A549 (cell line): ENCODE measurements at regions not wholly inside any gene's neighbourhood (a gene's known extent, or its start where the extent isn't known, plus 50 kb on each side); places are given as distances from the start of the nearest gene placed in this dataset.

ENCODE experiments used
- ATAC-seq, 2 experiments: fragments of 200-7000 bp in 1 of 2; fragments of >200 bp in 1 of 2; cut with Nextera tagmentation in 1 of 2; cut with Tn5 transposase in 1 of 2; 3 replicates each; pipeline versions ENCODE4 v1.8.0 to v1.9.1; 2018 to 2020; ENCODE audit warnings: mild to moderate bottlenecking in 1 of 2, moderate library complexity in 1 of 2
- CTCF ChIA-PET: fragments of 300-600 bp; sonication (Branson Sonifier 250); formaldehyde crosslinking; extraction: SDS; loops from one replicate; lab custom pipeline; 2021; ENCODE audit warnings: antibody characterized with exemption, inconsistent platforms; lab: Yijun Ruan, JAX
- POLR2A ChIA-PET: fragments of 350-600 bp; formaldehyde crosslinking; extraction: SDS; loops from one replicate; lab custom pipeline; 2021; ENCODE audit warnings: antibody characterized with exemption, inconsistent platforms; lab: Yijun Ruan, JAX
- DNase-seq, 2 experiments: peaks; one replicate each; pipeline versions ENCODE4 v3.0.0 to v3.0.0-alpha.2; 2011 to 2016; ENCODE audit warnings: low read depth in 1 of 2, low spot score in 1 of 2
- FAIRE-seq: peaks from 2 replicates; lab custom pipeline; 2011; peaks lifted over from hg19 to GRCh38; lab: Jason Lieb, UNC
- H3K27ac ChIP-seq, 2 experiments: fragments of >200 bp; sonication (Bioruptor Twin); formaldehyde crosslinking; 3 replicates each; pipeline ENCODE4 v1.5.1; 2016 to 2017
- H3K4me1 ChIP-seq: fragments of >200 bp; sonication (Bioruptor Twin); formaldehyde crosslinking; 3 replicates; pipeline ENCODE4 v1.6.1; 2016
- H3K4me2 ChIP-seq: fragments of >200 bp; sonication (Bioruptor Twin); formaldehyde crosslinking; 3 replicates; pipeline ENCODE4 v1.6.1; 2016
- H3K4me3 ChIP-seq: fragments of >200 bp; sonication (Bioruptor Twin); formaldehyde crosslinking; 3 replicates; pipeline ENCODE4 v1.5.1; 2016
- H3K9me3 ChIP-seq: fragments of >200 bp; sonication (Bioruptor Twin); formaldehyde crosslinking; 3 replicates; pipeline ENCODE4 v1.6.1; 2016
- BCL3 ChIP-seq: fragments of >200 bp; sonication (Bioruptor Twin); formaldehyde crosslinking; IDR thresholded peaks from 3 replicates; pipeline ENCODE4 v1.6.1; 2016
- CHD2 ChIP-seq: fragments of 150-350 bp; IDR thresholded peaks from 2 replicates; pipeline ENCODE4 v1.6.1; 2014; ENCODE audit warnings: low read length; ENCODE audit not compliant: partially characterized antibody
- CHD4 ChIP-seq: fragments of 200-600 bp; sonication (generic); IDR thresholded peaks from 2 replicates; pipeline ENCODE4 v1.6.1; 2016; ENCODE audit warnings: antibody characterized with exemption, mild to moderate bottlenecking, borderline replicate concordance
- CTCF ChIP-seq: fragments of >200 bp; sonication (Bioruptor Twin); formaldehyde crosslinking; IDR thresholded peaks from 3 replicates; pipeline ENCODE4 v1.5.1; 2016
- E2F6 ChIP-seq: IDR thresholded peaks from 2 replicates; pipeline ENCODE4 v1.6.1; 2012; ENCODE audit warnings: low read depth, borderline replicate concordance
- EHF ChIP-seq: fragments of 250-450 bp; sonication (Bioruptor Pico); IDR thresholded peaks from 2 replicates; pipeline ENCODE4 v1.5.0; 2020; ENCODE audit warnings: mild to moderate bottlenecking
- ESRRA ChIP-seq: fragments of 150-350 bp; IDR thresholded peaks from 2 replicates; pipeline ENCODE4 v1.6.1; 2014; ENCODE audit warnings: mild to moderate bottlenecking, low read length, borderline replicate concordance
- FOSB ChIP-seq: fragments of 250-450 bp; sonication (Bioruptor Pico); IDR thresholded peaks from 2 replicates; pipeline ENCODE4 v1.5.0; 2020; ENCODE audit warnings: mild to moderate bottlenecking, moderate library complexity
- FOSL2 ChIP-seq, 2 experiments: fragments of 450-650 bp in 1 of 2; fragments of >200 bp in 1 of 2; sonication (Bioruptor Twin) in 1 of 2; formaldehyde crosslinking; IDR thresholded peaks; 2 replicates each; pipeline versions ENCODE4 v1.5.0 to v1.6.1; 2016 to 2020; ENCODE audit warnings: mild to moderate bottlenecking in 1 of 2, moderate library complexity in 1 of 2
- GATA3 ChIP-seq: IDR thresholded peaks from 2 replicates; pipeline ENCODE4 v1.6.1; 2012; ENCODE audit warnings: borderline replicate concordance
- HOXA7 ChIP-seq: fragments of 250-450 bp; sonication (Bioruptor Pico); IDR thresholded peaks from 2 replicates; pipeline ENCODE4 v1.5.0; 2020; ENCODE audit warnings: mild to moderate bottlenecking, moderate library complexity
- JUNB ChIP-seq: fragments of >200 bp; sonication (Bioruptor Twin); formaldehyde crosslinking; IDR thresholded peaks from 2 replicates; pipeline ENCODE4 v1.6.1; 2016
- KDM1A ChIP-seq: fragments of 200-600 bp; sonication (generic); IDR thresholded peaks from 2 replicates; pipeline ENCODE4 v1.6.1; 2016; ENCODE audit warnings: low read depth, mild to moderate bottlenecking
- NR3C1 ChIP-seq: fragments of >200 bp; sonication (Bioruptor Twin); formaldehyde crosslinking; IDR thresholded peaks from 3 replicates; pipeline ENCODE4 v1.6.1; 2017
- POLR2A ChIP-seq: IDR thresholded peaks from 2 replicates; pipeline ENCODE4 v1.6.1; 2012; ENCODE audit warnings: mild to moderate bottlenecking, low read length
- POLR2AphosphoS2 ChIP-seq: conservative IDR thresholded peaks from 2 replicates; pipeline ENCODE4 v1.6.1; 2012; ENCODE audit warnings: low read length, improper control_type of control experiment, inconsistent platforms
- RAD21 ChIP-seq, 2 experiments: fragments of >200 bp in 1 of 2; sonication (Bioruptor Twin) in 1 of 2; formaldehyde crosslinking in 1 of 2; IDR thresholded peaks in 1 of 2; conservative IDR thresholded peaks in 1 of 2; 2 replicates in 1 of 2; 3 replicates in 1 of 2; pipeline ENCODE4 v1.6.1; 2012 to 2018; ENCODE audit warnings: inconsistent platforms in 1 of 2
- RARB ChIP-seq: fragments of 250-450 bp; sonication (Bioruptor Pico); IDR thresholded peaks from 2 replicates; pipeline ENCODE4 v1.8.0; 2021; ENCODE audit warnings: mild to moderate bottlenecking, moderate library complexity
- RCOR1 ChIP-seq: fragments of 150-350 bp; IDR thresholded peaks from 2 replicates; pipeline ENCODE4 v1.6.1; 2014; ENCODE audit warnings: antibody characterized with exemption, low read length, low read depth
- RFX5 ChIP-seq: fragments of 450-650 bp; IDR thresholded peaks from 2 replicates; pipeline ENCODE4 v1.7.1; 2014; ENCODE audit warnings: antibody characterized with exemption, mild to moderate bottlenecking, moderate library complexity
- ZC3H11A ChIP-seq: fragments of 450-650 bp; IDR thresholded peaks from 2 replicates; pipeline ENCODE4 v1.6.1; 2014; ENCODE audit warnings: antibody characterized with exemption, mild to moderate bottlenecking
- ZFP36 ChIP-seq: fragments of 450-650 bp; IDR thresholded peaks from 2 replicates; pipeline ENCODE4 v1.6.1; 2014; ENCODE audit warnings: borderline replicate concordance; ENCODE audit not compliant: partially characterized antibody
- ZSCAN20 ChIP-seq: fragments of 250-450 bp; sonication (Bioruptor Pico); IDR thresholded peaks from 2 replicates; pipeline ENCODE4 v1.8.0; 2022; ENCODE audit warnings: mild to moderate bottlenecking, moderate library complexity
- WGBS: methylation state at CpG from one replicate; pipeline ENCODE4 v1.1.6; 2017; ENCODE audit errors: missing lambda C conversion rate; 5-methylcytosine and 5-hydroxymethylcytosine counted together
- TF ChIP-seq, protein P1 (sequence below): fragments of 250-450 bp; sonication (Bioruptor Pico); IDR thresholded peaks from 2 replicates; pipeline ENCODE4 v1.5.0; 2020; ENCODE audit warnings: low read depth, mild to moderate bottlenecking, moderate library complexity
- TF ChIP-seq, protein P2 (sequence below): IDR thresholded peaks from 2 replicates; pipeline ENCODE4 v1.6.1; 2012
- TF ChIP-seq, protein P3 (sequence below): IDR thresholded peaks from 2 replicates; pipeline ENCODE4 v1.6.1; 2012

DNA sequence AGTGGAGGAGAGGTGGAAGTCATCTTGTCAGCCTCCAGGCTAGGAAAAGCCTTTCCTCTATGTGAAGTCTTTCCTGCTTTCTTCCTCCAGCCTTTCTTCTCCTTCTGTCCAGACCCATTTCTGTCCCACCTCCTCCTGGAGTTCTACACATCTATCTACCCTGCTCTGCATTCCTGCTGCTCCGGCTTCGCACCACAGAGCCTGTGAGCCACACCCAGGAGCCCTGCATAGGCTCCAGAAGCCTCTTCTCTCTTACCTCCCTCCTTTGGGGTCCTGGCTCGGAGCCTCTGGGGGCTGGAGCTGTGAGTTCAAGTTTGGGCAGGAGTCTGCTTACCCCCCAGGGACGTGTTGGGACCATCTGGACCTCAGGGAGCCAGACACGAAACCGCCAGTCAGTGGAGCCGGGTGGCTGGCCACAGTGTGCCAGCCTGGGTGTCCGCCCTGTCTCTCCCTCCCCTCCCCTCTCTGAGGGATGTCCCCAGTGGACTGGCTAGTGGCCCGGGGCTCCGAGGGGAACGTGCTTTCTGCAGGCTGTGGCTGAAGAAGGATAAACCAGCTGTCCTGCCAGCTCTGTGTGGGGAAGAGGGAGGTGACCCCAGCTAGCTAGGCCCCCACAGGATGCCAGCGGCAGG lies 99.2 kb downstream of the VEGFA start (continued):
- no peak for TF ChIP-seq EHF
- TF ChIP-seq, all 56 proteins: peak for 0

DNA sequence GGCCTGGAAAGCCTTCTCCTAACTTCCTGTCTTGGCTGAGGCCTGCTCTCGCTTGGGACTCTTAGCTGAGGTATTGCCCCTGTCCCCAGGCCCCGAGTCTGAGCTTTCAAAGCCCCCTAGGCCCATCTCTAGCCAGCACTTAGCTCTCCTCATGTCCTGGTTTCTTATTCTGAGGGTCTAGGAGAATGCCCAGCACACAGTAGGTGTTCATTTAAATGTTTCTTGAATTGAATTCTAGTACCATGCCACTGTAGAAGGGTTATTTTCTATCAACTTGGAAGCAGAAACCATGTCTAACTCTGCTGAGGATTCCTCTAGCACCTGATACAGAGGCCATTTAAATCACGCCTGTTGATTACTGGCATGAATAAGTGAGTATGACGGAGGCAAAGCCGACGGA lies 98.5 kb downstream of the VEGFA start:
- Histone ChIP-seq H3K4me1 (no peaks in the 10 kb centered on the region), H3K4me3 (no peak overlapping the region), H3K4me2 (no peak overlapping the region), H3K9me3 (no peaks in the 10 kb centered on the region), H3K27ac (no peak overlapping the region)
- CTCF ChIA-PET = interaction anchor here (1.1 to 1.5 kb wide), 2 partner anchors 12 to 16 kb away, joined by 3 read pairs; no protein-coding TSS in a partner anchor
- no peak for ATAC-seq
- DNase-seq = no peak
- 89% methylated on average over 6 of the region's 6 CpGs for WGBS
- POLR2A ChIA-PET = no interaction called here
- no peak for FAIRE-seq
- TF ChIP-seq CHD4 (no peak), POLR2AphosphoS2 (no peak), GATA3 (no peak), RAD21 (conservative IDR thresholded peaks at IDR 0.05 in 1 of 2, IDR thresholded peaks at IDR 0.05 in 1 of 2) (no peak), JUNB (no peak), NR3C1 (no peak), ZSCAN20 (CRISPR knock-in tag) (no peak), RARB (no peak), ZC3H11A (no peak), ESRRA (no peak), RFX5 (no peak), FOSL2 (IDR thresholded peaks at IDR 0.05) (no peak), FOSL2 (CRISPR knock-in tag; IDR thresholded peaks at IDR 0.05) (no peak), KDM1A (no peak), BCL3 (no peak)
- TF ChIP-seq, protein P1, sequence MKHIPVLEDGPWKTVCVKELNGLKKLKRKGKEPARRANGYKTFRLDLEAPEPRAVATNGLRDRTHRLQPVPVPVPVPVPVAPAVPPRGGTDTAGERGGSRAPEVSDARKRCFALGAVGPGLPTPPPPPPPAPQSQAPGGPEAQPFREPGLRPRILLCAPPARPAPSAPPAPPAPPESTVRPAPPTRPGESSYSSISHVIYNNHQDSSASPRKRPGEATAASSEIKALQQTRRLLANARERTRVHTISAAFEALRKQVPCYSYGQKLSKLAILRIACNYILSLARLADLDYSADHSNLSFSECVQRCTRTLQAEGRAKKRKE (CRISPR knock-in tag) = no peak
- TF ChIP-seq, protein P2, sequence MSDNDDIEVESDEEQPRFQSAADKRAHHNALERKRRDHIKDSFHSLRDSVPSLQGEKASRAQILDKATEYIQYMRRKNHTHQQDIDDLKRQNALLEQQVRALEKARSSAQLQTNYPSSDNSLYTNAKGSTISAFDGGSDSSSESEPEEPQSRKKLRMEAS = no peak
- TF ChIP-seq, protein P3, sequence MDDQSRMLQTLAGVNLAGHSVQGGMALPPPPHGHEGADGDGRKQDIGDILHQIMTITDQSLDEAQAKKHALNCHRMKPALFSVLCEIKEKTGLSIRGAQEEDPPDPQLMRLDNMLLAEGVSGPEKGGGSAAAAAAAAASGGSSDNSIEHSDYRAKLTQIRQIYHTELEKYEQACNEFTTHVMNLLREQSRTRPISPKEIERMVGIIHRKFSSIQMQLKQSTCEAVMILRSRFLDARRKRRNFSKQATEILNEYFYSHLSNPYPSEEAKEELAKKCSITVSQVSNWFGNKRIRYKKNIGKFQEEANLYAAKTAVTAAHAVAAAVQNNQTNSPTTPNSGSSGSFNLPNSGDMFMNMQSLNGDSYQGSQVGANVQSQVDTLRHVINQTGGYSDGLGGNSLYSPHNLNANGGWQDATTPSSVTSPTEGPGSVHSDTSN = no peak

DNA sequence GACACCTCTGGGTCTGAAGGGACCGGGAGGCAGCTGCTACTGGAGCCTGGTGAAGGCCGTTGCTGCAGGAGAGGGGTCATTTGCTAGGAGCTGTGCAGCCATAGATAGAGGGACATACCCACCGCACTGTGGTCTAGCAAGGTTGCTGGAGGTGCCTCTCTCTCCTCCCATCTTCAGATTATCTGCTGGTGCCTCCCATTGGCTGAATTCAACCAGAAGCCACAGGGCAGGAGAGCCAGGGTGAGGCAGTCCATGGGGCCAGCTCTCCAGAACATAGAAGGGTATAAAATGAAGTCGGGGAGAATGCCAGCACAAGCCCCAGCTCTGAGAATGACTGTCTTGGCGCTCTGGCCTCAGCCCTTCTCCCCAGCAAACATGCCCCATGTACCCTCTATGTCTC lies 98.0 kb downstream of the VEGFA start:
- no peak for DNase-seq
- whole genome bisulfite sequencing = 71% methylated on average over 5 of the region's 5 CpGs
- Histone ChIP-seq H3K4me3 (no peak overlapping the region), H3K4me1 (no peaks in the 10 kb centered on the region), H3K27ac (no peak overlapping the region), H3K4me2 (no peak overlapping the region), H3K9me3 (no peaks in the 10 kb centered on the region)
- no peak for TF ChIP-seq KDM1A
- no peak for TF ChIP-seq POLR2AphosphoS2
- ChIA-PET CTCF (interaction anchor here (1.1 to 1.7 kb wide), 2 partner anchors 13 to 211 kb away, joined by 3 to 6 read pairs; no protein-coding TSS in a partner anchor), POLR2A (no interaction called here)
- no peak for FAIRE-seq
- no peak for ATAC-seq

GRCh38 chr6:43867246-43867645 lies 97.2 kb downstream of the VEGFA start:
- POLR2A ChIA-PET = interaction anchor here (0.6 kb wide), 1 partner anchor 128 kb away, joined by 3 read pairs; no protein-coding TSS in a partner anchor
- FAIRE-seq = no peak
- TF ChIP-seq POLR2A (no peak), CHD2 (no peak), HOXA7 (CRISPR knock-in tag) (no peak), RCOR1 (no peak), E2F6 (no peak), CHD4 (no peak), JUNB (no peak), ZFP36 (no peak), RARB (no peak), CTCF (no peak), FOSB (CRISPR knock-in tag) (no peak)
- TF ChIP-seq, protein P3 = no peak

More at GRCh38 chr6:43867246-43867645, 97.2 kb downstream of the VEGFA start:
- DNase-seq = no peak
- CTCF ChIA-PET = interaction anchor here (0.7 to 1.7 kb wide), 3 partner anchors 11 to 212 kb away, joined by 4 to 6 read pairs (median 5); no protein-coding TSS in a partner anchor
- H3K4me2 ChIP-seq = no peak overlapping the region
- no peak for ATAC-seq
- 85% methylated on average over 4 of the region's 4 CpGs for WGBS
- H3K9me3 ChIP-seq = no peaks in the 10 kb centered on the region
- H3K4me1 ChIP-seq = no peaks in the 10 kb centered on the region
- H3K27ac ChIP-seq = no peak overlapping the region
- H3K4me3 ChIP-seq = no peak overlapping the region
